Mammary epithelial cell (primary cell): ENCODE measurements at regions not wholly inside any gene's neighbourhood (a gene's known extent, or its start where the extent isn't known, plus 50 kb on each side); places are given as distances from the start of the nearest gene placed in this dataset.

Source experiments
- CTCF ChIP-seq, 2 donors: IDR thresholded peaks in 1 of 2; conservative IDR thresholded peaks in 1 of 2; 2 replicates each; pipeline ENCODE4 v1.5.1; 2011 to 2012; ENCODE audit warnings: inconsistent platforms in 2 of 2, low read length in 2 of 2, mild to moderate bottlenecking in 2 of 2, control low read depth in 1 of 2, low read depth in 1 of 2; ENCODE audit not compliant: insufficient read depth in 1 of 2; ENCODE audit errors: extremely low read depth in 1 of 2
- EZH2 ChIP-seq: IDR thresholded peaks from 2 replicates; pipeline ENCODE4 v1.6.1; 2012; ENCODE audit warnings: low read length, inconsistent platforms, borderline replicate concordance

GRCh38 chr1:234969011-234969441 lies 159.6 kb downstream of the TOMM20 start:
- TF ChIP-seq CTCF (conservative IDR thresholded peaks at IDR 0.05 in 1 of 2, IDR thresholded peaks at IDR 0.05 in 1 of 2; ENCODE audit: extremely low read depth in 1 of 2, insufficient read depth in 1 of 2, low read depth in 1 of 2, low read length in 2 of 2) = no peak
- no peak for TF ChIP-seq EZH2
